Right cardiac atrium (tissue), 5 donors: ENCODE measurements at regions not wholly inside any gene's neighbourhood (a gene's known extent, or its start where the extent isn't known, plus 50 kb on each side); places are given as distances from the start of the nearest gene placed in this dataset.

Experiments used
- ATAC-seq, 2 donors: fragments of 200-7000 bp; cut with Tn5 transposase; one replicate each; pipeline versions ENCODE4 v1.8.0 to v1.9.1; 2020; ENCODE audit warnings: moderate library complexity in 2 of 2, mild to moderate bottlenecking in 1 of 2
- DNase-seq, 3 donors: peaks; one replicate each; pipeline ENCODE4 v3.0.0-alpha.2; 2020
- H3K27ac ChIP-seq: one replicate; pipeline ENCODE4 v1.5.1; 2013; ENCODE audit warnings: mild to moderate bottlenecking, low read length, control low read depth, moderate library complexity
- H3K27me3 ChIP-seq: one replicate; pipeline ENCODE4 v1.6.1; 2013; ENCODE audit not compliant: control insufficient read depth, insufficient read depth
- H3K4me1 ChIP-seq: one replicate; pipeline ENCODE4 v1.6.1; 2013; ENCODE audit warnings: low read length; ENCODE audit not compliant: control insufficient read depth, insufficient read depth
- H3K4me3 ChIP-seq: one replicate; pipeline ENCODE4 v1.5.1; 2013; ENCODE audit warnings: low read length, control low read depth
- H3K9me3 ChIP-seq: one replicate; pipeline ENCODE4 v1.6.1; 2013; ENCODE audit warnings: low read length; ENCODE audit not compliant: control insufficient read depth
- WGBS: extraction: QIAGEN DNeasy Blood & Tissue Kit; methylation state at CpG from one replicate; pipeline ENCODE4 v1.1.7; 2013; 5-methylcytosine and 5-hydroxymethylcytosine counted together
- intact Hi-C, 4 donors: fragments of 100-400 bp; cut with DNase I; formaldehyde crosslinking; loops; one replicate each; pipeline versions ENCODE4 v1.11.0 to v1.14.0; 2022 to 2023
- donor health status: healthy with polysubstance abuse.
- donor health status: DM: no; HTN: yes; CAD: no.
- donor health status: DM: no; HTN: no; CAD: no.
- donor health status: DM: no; HTN: yes; CAD: no; lungs with severe emphysema.
- donor health status: DM: yes; HTN: yes; CAD: no.

GRCh38 chr5:164998590-164998989 lies 1493.2 kb downstream of the MAT2B start:
- Histone ChIP-seq H3K4me3 (no peak overlapping the region), H3K4me1 (no peaks in the 10 kb centered on the region), H3K27ac (no peak overlapping the region), H3K9me3 (no peaks in the 10 kb centered on the region), H3K27me3 (no peaks in the 10 kb centered on the region)
- DNase-seq = no peak
- intact Hi-C loops = no loop called here
- WGBS = 81% methylated on average over 7 of the region's 7 CpGs
- ATAC-seq = no peak

DNA sequence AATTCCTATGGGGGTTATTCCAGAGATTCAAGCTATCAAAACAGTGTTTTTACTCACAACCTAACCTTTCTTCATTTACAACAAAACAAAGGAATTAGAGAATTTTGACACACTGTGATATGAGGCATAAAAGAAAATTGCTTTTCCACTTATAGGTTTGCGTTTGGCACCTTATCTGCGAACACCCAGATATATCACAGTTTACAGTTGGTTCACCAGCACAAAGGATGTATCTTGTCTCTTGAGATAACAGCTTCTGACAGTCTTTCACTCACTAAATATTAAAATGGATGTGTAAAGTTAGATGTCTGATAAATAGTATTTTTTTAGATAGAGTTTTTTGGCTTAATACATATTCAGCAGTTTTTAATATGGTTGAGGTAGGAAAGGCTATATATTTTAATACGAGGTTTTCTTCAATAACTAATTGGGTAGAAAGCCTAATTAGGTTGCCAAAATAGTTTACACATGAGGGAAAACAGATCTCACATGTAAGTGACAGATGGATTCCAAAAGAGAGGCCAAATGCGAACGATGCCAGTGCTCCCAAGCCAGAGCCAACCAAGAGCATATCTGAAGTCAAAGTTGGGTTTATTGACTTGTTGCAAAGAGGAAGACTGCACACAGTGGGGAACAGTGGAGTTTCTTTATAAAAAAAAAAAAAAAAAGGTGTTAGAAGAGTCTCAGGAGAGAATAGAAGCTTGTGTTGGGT lies 1495.2 kb downstream of the MAT2B start:
- DNase-seq (no peak), ATAC-seq (no peak)
- Histone ChIP-seq H3K27me3 (no peaks in the 10 kb centered on the region), H3K4me3 (no peak overlapping the region), H3K9me3 (no peaks in the 10 kb centered on the region), H3K4me1 (no peaks in the 10 kb centered on the region), H3K27ac (no peak overlapping the region)
- intact Hi-C loops = no loop called here
- WGBS = 26% methylated on average over 5 of the region's 5 CpGs

DNA sequence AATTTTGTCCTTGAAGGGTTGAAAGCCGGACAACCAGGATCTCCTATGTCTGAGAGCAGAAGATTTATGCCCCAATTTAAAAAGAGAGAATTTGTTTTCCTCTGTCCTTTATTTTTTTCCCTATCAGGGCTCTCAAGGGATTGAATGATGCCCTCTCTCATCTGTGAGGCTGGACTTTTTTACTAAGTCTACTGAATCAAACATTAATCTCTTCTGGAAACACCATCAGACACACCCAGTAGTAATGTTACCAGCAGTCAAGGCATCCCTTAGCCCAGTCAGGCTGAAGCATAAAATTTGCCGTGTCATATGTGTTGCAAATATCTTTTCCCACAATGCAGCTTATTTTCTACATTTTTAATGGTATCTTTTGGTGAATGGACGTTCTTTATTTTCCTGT lies 1497.9 kb downstream of the MAT2B start:
- 67% methylated on average over 3 of the region's 3 CpGs for WGBS
- intact Hi-C loops = no loop called here
- Histone ChIP-seq H3K9me3 (no peaks in the 10 kb centered on the region), H3K4me1 (no peaks in the 10 kb centered on the region), H3K27me3 (no peaks in the 10 kb centered on the region), H3K4me3 (no peak overlapping the region), H3K27ac (no peak overlapping the region)
- no peak for DNase-seq
- no peak for ATAC-seq

DNA sequence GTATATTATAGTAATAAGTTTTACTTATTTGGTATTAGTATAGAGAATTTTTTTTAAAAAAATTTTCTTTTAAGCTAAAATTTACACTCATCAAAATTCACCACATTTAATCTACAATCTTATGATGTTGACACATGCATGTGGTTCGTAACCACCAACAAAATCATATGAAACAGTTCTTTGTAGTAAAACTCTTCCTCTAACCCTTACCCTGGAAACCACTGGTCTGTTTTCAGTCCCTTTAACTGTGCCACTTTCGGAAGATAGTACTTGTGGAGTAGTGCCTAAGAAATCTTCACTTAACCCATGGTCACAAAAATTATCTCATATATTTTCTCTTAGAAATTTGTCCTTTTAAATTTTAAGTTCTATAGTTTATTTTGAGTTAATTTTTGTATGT lies 1498.8 kb downstream of the MAT2B start:
- WGBS = 80% methylated on average over 2 of the region's 2 CpGs
- intact Hi-C loops = no loop called here
- H3K27me3 ChIP-seq = no peaks in the 10 kb centered on the region
- no peaks in the 10 kb centered on the region for H3K4me1 ChIP-seq
- ATAC-seq (no peak), DNase-seq (no peak)
- H3K9me3 ChIP-seq = no peaks in the 10 kb centered on the region
- H3K4me3 ChIP-seq = no peak overlapping the region
- H3K27ac ChIP-seq = no peak overlapping the region

- ATAC-seq (no peak), DNase-seq (no peak)
- Histone ChIP-seq H3K4me3 (no peak overlapping the region), H3K4me1 (peaks cover 2% of the 10 kb centered on the region), H3K27me3 (no peaks in the 10 kb centered on the region), H3K27ac (no peak overlapping the region), H3K9me3 (no peaks in the 10 kb centered on the region)
- intact Hi-C loops = no loop called here
- WGBS = 78% methylated on average over 5 of the region's 5 CpGs
Observed at GRCh38 chr5:165014439-165014838, 1509.0 kb downstream of the MAT2B start.

DNA sequence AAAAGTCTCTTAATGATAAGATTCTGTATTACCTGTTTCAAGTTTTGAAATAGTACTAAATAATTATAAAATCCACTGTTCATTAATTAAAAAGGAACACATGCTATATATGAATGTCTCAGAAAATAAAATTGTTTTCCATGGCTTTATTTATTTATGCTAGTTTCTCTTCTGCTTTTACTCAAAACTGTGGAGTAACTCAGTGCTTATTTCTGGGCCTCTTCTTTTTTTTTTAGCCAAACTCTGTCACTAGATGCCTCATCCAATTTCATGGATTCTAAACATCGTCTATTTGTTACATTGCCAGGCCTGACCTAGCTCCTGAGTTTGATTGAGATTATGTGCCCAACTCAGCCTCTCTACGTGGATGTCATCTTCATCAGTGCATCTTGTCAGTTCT lies 1509.7 kb downstream of the MAT2B start:
- DNase-seq (no peak), ATAC-seq (no peak)
- intact Hi-C loops = no loop called here
- H3K9me3 ChIP-seq = no peaks in the 10 kb centered on the region
- no peaks in the 10 kb centered on the region for H3K27me3 ChIP-seq
- H3K4me1 ChIP-seq = peaks cover 2% of the 10 kb centered on the region
- 62% methylated on average over 2 of the region's 2 CpGs for WGBS
- no peak overlapping the region for H3K4me3 ChIP-seq
- no peak overlapping the region for H3K27ac ChIP-seq

GRCh38 chr5:165015547-165015946 lies 1510.1 kb downstream of the MAT2B start:
- Histone ChIP-seq H3K27me3 (no peaks in the 10 kb centered on the region), H3K4me3 (no peak overlapping the region), H3K4me1 (peaks cover 2% of the 10 kb centered on the region), H3K27ac (no peak overlapping the region), H3K9me3 (no peaks in the 10 kb centered on the region)
- 44% methylated on average over 4 of the region's 4 CpGs for WGBS
- intact Hi-C loops = no loop called here
- DNase-seq = no peak
- ATAC-seq = no peak

- intact Hi-C loops = no loop called here
- Histone ChIP-seq H3K4me1 (no peaks in the 10 kb centered on the region), H3K4me3 (no peak overlapping the region), H3K27ac (no peak overlapping the region), H3K9me3 (no peaks in the 10 kb centered on the region), H3K27me3 (no peaks in the 10 kb centered on the region)
- DNase-seq = no peak
- 88% methylated on average over 1 of the region's 1 CpG for WGBS
- no peak for ATAC-seq
Observed at GRCh38 chr5:165026971-165027370, 1521.6 kb downstream of the MAT2B start.

- Histone ChIP-seq H3K4me1 (no peaks in the 10 kb centered on the region), H3K27ac (no peak overlapping the region), H3K9me3 (no peaks in the 10 kb centered on the region), H3K4me3 (no peak overlapping the region), H3K27me3 (no peaks in the 10 kb centered on the region)
- intact Hi-C loops = no loop called here
- ATAC-seq (no peak), DNase-seq (no peak)
- 48% methylated on average over 2 of the region's 2 CpGs for WGBS
Observed at GRCh38 chr5:165028356-165028755, 1522.9 kb downstream of the MAT2B start.

DNA sequence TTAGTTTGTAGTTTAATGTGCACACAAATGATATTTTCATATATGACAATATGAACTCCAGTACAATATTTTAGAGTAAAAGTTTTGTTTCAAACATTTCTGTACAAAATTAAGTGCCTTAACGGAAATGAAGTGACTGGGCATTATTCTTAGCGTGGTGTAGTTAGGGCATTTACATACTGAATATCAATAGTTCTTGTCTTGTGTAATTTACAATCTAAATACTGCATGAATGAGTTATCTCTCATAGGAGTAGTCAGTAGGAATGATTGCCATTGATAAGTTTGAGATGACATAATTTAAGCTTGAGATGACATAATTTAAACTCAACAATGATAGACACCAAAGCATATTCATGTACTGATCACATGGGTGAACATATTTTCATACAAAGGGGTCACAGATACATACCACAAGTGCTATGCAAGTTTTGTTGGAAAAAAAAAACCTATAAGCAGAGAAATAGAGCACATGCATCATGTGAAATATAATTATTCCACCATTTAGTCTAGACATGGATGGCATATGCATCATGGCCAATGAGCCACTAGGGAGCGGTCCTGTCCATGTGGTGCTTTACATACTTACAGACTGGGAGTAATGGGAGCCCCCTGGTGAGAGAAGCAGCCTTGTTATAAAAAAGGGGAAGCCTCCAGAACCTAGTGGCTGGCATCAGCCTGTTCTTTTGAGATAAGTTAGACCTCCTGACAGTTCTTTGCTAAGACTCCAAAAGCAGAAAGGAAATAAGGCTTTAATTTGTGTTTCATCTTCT lies 1523.9 kb downstream of the MAT2B start:
- ATAC-seq = no peak
- intact Hi-C loops = no loop called here
- 76% methylated on average over 3 of the region's 3 CpGs for WGBS

DNA sequence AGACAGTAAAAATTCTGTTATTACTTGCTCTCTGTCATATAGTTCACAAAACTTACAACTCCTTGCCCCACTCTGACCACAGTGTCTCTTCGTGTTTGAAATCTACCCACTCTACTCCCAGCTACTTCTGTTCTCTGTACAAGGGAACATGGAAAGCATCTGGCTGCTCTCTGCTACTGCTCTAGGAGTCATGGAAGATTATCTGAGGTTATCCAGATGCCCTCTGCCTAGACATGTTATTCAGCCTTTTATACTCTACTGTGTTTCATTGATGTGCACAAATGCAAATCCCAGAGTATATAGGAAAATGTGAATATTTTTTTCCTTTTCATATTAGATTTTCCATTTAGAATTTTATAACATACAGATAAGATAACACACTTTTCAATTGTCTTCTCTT lies 1525.6 kb downstream of the MAT2B start:
- no peaks in the 10 kb centered on the region for H3K9me3 ChIP-seq
- WGBS = 53% methylated on average over 1 of the region's 1 CpG
- ATAC-seq = no peak
- H3K27ac ChIP-seq = no peak overlapping the region
- no peaks in the 10 kb centered on the region for H3K27me3 ChIP-seq
- no peak for DNase-seq
- no peaks in the 10 kb centered on the region for H3K4me1 ChIP-seq
- intact Hi-C loops = no loop called here
- no peak overlapping the region for H3K4me3 ChIP-seq

More for the DNA sequence above, 1523.9 kb downstream of the MAT2B start:
- no peak overlapping the region for H3K4me3 ChIP-seq
- H3K27ac ChIP-seq = no peak overlapping the region
- no peaks in the 10 kb centered on the region for H3K9me3 ChIP-seq
- H3K4me1 ChIP-seq = no peaks in the 10 kb centered on the region
- H3K27me3 ChIP-seq = no peaks in the 10 kb centered on the region
- peak in 2 of 3 donors; percentile 36 to 53 for DNase-seq
